ENCODE measurements at regions not wholly inside any gene's neighbourhood (a gene's known extent, or its start where the extent isn't known, plus 50 kb on each side); places are given as distances from the start of the nearest gene placed in this dataset.

DNA sequence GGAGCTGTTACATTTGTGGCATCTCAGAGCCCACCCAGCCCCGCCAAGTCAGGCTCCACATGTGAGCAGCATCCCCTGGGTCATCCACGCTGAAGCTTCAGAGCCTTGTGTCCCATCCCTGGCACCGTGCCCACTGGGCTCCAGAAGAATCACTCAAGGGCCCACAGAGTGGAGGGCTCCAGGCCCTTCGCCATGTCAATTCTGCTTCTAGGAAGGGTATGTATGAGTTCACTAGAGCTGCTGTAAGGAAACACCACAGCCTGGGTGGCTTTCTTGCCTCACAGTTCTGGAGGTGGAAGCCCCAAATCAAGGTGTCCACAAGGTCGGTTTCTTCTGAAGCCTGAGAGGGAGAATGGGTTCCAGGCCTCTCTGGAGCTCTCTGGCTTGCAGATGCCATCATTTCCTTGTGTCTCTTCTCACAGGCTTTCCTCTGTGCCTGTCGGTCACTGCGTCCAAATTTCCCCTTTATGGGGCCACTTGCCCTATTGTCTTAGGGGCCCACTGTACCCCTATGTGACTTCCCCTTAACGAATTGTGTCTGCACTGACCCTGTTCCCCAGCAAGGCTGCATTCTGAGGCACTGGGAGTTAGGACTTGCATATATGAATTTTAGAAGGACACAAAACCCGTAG lies 1476.0 kb downstream of the TBC1D22A start:
- no peaks in the 10 kb centered on the region for H3K36me3 ChIP-seq
- TF ChIP-seq EP300 (IDR thresholded peaks at IDR 0.05), result no peak
- TF ChIP-seq, protein P1, sequence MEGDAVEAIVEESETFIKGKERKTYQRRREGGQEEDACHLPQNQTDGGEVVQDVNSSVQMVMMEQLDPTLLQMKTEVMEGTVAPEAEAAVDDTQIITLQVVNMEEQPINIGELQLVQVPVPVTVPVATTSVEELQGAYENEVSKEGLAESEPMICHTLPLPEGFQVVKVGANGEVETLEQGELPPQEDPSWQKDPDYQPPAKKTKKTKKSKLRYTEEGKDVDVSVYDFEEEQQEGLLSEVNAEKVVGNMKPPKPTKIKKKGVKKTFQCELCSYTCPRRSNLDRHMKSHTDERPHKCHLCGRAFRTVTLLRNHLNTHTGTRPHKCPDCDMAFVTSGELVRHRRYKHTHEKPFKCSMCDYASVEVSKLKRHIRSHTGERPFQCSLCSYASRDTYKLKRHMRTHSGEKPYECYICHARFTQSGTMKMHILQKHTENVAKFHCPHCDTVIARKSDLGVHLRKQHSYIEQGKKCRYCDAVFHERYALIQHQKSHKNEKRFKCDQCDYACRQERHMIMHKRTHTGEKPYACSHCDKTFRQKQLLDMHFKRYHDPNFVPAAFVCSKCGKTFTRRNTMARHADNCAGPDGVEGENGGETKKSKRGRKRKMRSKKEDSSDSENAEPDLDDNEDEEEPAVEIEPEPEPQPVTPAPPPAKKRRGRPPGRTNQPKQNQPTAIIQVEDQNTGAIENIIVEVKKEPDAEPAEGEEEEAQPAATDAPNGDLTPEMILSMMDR (IDR thresholded peaks at IDR 0.05), result no peak
- no peak for TF ChIP-seq POLR2AphosphoS5 (IDR thresholded peaks at IDR 0.05)
- no peak for TF ChIP-seq POLR2A (IDR thresholded peaks at IDR 0.05)
- H3K4me3 ChIP-seq, result no peak overlapping the region
- peaks cover 2 to 12% (median 7%) of the 10 kb centered on the region in 4 donors for H3K9me3 ChIP-seq
- H3K27ac ChIP-seq, result no peak overlapping the region
- 72 to 89% (median 80%) methylated on average over 5 to 9 of the region's 9 CpGs for WGBS, 5 donors
- intact Hi-C loops (cut with DNase I; ENCODE audit: low total_unique reads), result no loop called here
- no peaks in the 10 kb centered on the region for H3K4me1 ChIP-seq
- peaks cover 0 to 38% (median 0%) of the 10 kb centered on the region in 3 donors for H3K27me3 ChIP-seq
- DNase-seq, result peak in 1 of 2 donors; percentile 24

DNA sequence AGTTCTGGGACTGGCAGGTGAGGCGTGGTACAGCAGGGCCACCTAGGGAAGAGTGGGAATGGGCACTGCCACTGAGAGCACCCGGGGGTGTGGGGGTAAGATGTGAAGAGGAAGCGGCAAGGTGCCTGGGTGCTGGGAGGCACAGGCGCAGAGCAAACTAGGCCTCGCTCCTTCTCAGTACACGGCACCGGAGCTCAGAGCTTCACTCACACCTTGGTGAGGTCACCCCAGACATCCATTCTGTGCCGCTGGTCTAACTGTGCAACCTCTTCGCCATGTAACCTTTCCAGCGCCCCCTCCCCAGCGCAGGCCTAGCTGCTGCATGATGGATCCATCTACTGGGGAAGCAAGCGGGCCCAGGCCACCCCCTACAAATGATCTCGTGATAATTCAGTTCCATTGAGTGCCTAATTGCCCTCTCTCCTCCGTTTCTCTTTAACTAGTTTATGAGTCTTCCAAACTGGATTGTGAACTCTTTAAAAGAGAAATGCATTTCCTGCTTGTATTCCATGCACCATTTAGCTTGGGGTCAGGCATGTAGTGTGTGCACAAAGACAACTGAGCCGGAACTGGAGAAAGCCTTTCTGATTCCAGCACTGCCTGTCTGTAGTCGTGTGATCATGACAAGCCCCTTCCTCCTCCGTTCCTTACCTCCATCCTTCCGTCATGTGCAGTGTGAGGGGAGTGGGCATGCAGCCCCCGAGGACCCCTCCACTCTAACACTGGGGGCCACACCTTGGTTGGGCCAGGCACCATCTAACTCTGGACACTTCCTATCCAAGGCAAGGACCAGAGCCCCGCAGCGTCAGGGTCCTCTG lies 1475.2 kb downstream of the TBC1D22A start:
- 83 to 90% (median 89%) methylated on average over 20 to 21 of the region's 21 CpGs for WGBS, 5 donors
- Histone ChIP-seq H3K36me3 (no peaks in the 10 kb centered on the region), H3K27me3 (peaks cover 0 to 38% (median 0%) of the 10 kb centered on the region in 3 donors), H3K27ac (no peak overlapping the region), H3K4me1 (no peaks in the 10 kb centered on the region), H3K4me3 (no peak overlapping the region), H3K9me3 (peaks cover 2 to 18% (median 12%) of the 10 kb centered on the region in 4 donors)
- intact Hi-C loops (cut with DNase I; ENCODE audit: low total_unique reads), result no loop called here
- DNase-seq, result peak in 1 of 2 donors; percentile 13
- TF ChIP-seq POLR2A (IDR thresholded peaks at IDR 0.05) (no peak), EP300 (IDR thresholded peaks at IDR 0.05) (no peak), POLR2AphosphoS5 (IDR thresholded peaks at IDR 0.05) (no peak)
- TF ChIP-seq, protein P1 (IDR thresholded peaks at IDR 0.05), result no peak

DNA sequence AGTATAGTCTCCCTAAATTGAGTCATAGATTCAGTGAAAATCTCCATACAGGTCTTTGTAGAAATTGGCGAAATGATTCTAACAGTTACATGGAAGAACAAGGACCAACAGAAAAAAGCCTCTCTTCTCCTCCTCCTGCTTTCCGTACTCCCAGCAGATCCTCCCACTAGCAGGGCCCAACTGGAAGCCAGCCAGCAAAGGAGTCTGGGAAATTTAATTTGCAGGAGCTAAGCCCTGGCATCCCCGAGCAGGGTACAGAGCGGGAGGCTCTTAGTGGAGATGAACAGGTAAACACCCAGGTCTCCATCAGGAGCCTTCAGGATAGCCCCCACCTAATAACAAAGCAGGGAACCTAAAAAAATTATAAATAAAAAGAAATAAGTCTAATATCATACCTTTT lies 1473.8 kb downstream of the TBC1D22A start:
- peak; percentile 15 to 24 for DNase-seq
- WGBS, 5 donors, result 53 to 77% (median 64%) methylated on average over 4 of the region's 4 CpGs
- intact Hi-C loops (cut with DNase I; ENCODE audit: low total_unique reads), result no loop called here
- peaks cover 0 to 35% (median 0%) of the 10 kb centered on the region in 3 donors for H3K27me3 ChIP-seq
- H3K27ac ChIP-seq, result no peak overlapping the region
- H3K9me3 ChIP-seq, result peaks cover 2 to 30% (median 14%) of the 10 kb centered on the region in 4 donors
- no peak overlapping the region for H3K4me3 ChIP-seq
- no peaks in the 10 kb centered on the region for H3K4me1 ChIP-seq
- TF ChIP-seq POLR2AphosphoS5 (IDR thresholded peaks at IDR 0.05) (no peak), EP300 (IDR thresholded peaks at IDR 0.05) (no peak), POLR2A (IDR thresholded peaks at IDR 0.05) (no peak)
- TF ChIP-seq, protein P1 (IDR thresholded peaks at IDR 0.05), result no peak
- H3K36me3 ChIP-seq, result no peaks in the 10 kb centered on the region

DNA sequence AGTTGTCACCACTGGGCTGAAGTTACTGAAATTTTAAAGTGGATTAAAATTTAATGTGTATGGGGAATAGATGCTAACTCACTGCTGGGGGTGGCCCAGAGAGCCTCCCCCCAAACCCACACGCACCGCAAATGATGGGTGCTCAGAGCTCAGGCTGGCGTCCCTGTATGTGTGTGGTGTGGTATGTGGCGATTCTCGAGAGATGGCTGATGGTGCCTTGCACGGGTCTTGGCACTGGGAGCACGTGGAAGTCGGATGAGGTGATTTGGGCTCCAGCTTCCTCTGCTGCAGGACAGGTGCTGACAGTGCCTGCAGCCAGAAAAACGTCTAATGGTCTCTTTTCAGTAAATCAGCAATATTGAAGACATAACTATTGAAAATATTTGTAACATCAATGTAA lies 1473.3 kb downstream of the TBC1D22A start:
- intact Hi-C loops (cut with DNase I; ENCODE audit: low total_unique reads), result no loop called here
- Histone ChIP-seq H3K4me1 (no peaks in the 10 kb centered on the region), H3K36me3 (no peaks in the 10 kb centered on the region), H3K27me3 (peaks cover 0 to 30% (median 0%) of the 10 kb centered on the region in 3 donors), H3K4me3 (no peak overlapping the region), H3K27ac (no peak overlapping the region), H3K9me3 (peaks cover 2 to 34% (median 17%) of the 10 kb centered on the region in 4 donors)
- TF ChIP-seq EP300 (IDR thresholded peaks at IDR 0.05) (no peak), POLR2A (IDR thresholded peaks at IDR 0.05) (no peak), POLR2AphosphoS5 (IDR thresholded peaks at IDR 0.05) (no peak)
- TF ChIP-seq, protein P1 (IDR thresholded peaks at IDR 0.05), result no peak
- DNase-seq, result peak in 1 of 2 donors; percentile 21
- 76 to 85% (median 83%) methylated on average over 9 of the region's 9 CpGs for WGBS, 5 donors
